ENCODE measurements at regions not wholly inside any gene's neighbourhood (a gene's known extent, or its start where the extent isn't known, plus 50 kb on each side); places are given as distances from the start of the nearest gene placed in this dataset.

DNA sequence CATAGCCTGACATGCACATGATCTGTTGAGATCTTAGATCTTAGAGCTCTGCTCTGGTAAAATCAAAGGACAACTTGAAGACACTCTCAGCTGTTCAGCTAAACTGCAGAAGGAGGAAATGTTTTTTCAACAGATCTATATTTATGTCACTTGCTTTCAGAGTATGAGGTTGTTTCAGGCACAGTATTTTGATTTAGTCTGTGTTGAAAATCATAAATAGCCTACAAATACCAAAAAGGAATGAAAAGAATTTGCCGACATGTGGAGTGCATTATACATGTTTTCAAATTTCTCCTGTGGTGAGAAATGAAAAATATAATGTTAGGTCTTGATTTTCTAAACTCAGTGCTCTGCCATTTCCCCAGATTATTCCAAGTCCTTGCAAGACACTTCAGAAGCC lies 1118.4 kb downstream of the TBL1XR1 start:
- no peak for TF ChIP-seq POLR2A (IDR thresholded peaks at IDR 0.05)
- TF ChIP-seq, protein P1, sequence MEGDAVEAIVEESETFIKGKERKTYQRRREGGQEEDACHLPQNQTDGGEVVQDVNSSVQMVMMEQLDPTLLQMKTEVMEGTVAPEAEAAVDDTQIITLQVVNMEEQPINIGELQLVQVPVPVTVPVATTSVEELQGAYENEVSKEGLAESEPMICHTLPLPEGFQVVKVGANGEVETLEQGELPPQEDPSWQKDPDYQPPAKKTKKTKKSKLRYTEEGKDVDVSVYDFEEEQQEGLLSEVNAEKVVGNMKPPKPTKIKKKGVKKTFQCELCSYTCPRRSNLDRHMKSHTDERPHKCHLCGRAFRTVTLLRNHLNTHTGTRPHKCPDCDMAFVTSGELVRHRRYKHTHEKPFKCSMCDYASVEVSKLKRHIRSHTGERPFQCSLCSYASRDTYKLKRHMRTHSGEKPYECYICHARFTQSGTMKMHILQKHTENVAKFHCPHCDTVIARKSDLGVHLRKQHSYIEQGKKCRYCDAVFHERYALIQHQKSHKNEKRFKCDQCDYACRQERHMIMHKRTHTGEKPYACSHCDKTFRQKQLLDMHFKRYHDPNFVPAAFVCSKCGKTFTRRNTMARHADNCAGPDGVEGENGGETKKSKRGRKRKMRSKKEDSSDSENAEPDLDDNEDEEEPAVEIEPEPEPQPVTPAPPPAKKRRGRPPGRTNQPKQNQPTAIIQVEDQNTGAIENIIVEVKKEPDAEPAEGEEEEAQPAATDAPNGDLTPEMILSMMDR (IDR thresholded peaks at IDR 0.05), result no peak

Measured in thyroid gland (tissue), 4 donors.